OCI-LY1 (cell line): ENCODE measurements at regions not wholly inside any gene's neighbourhood (a gene's known extent, or its start where the extent isn't known, plus 50 kb on each side); places are given as distances from the start of the nearest gene placed in this dataset.
"Not testable (repeated sequence)": the region's sequence is repeated elsewhere in the genome, so short reads cannot be mapped to it uniquely, and the experiment has no call there.

Source experiments
- H2AFZ ChIP-seq: fragments of 200-600 bp; sonication (generic), shearing (Covaris generic); 2 replicates; pipeline ENCODE4 v1.6.0; 2014; ENCODE audit warnings: antibody characterized with exemption, mild to moderate bottlenecking, low read length
- H3F3A ChIP-seq: fragments of 200-600 bp; sonication (generic), shearing (Covaris generic); 2 replicates; pipeline ENCODE4 v1.6.0; 2014; ENCODE audit warnings: mild to moderate bottlenecking, antibody characterized with exemption, low read length, moderate library complexity; ENCODE audit not compliant: insufficient read depth
- H3K27ac ChIP-seq: fragments of 200-600 bp; sonication (generic); 2 replicates; pipeline ENCODE4 v1.5.1; 2014; ENCODE audit warnings: low read length, mixed run types, mild to moderate bottlenecking, low read depth; ENCODE audit not compliant: poor library complexity, severe bottlenecking
- H3K27me3 ChIP-seq: fragments of 200-600 bp; sonication (generic); 2 replicates; pipeline ENCODE4 v1.6.0; 2014; ENCODE audit warnings: antibody characterized with exemption, mild to moderate bottlenecking, low read length, moderate library complexity; ENCODE audit not compliant: insufficient read depth
- H3K36me3 ChIP-seq: fragments of 200-600 bp; sonication (generic); 2 replicates; pipeline ENCODE4 v1.6.1; 2014; ENCODE audit warnings: mild to moderate bottlenecking, antibody characterized with exemption, low read length, moderate library complexity, mixed read lengths; ENCODE audit not compliant: insufficient read depth
- H3K4me1 ChIP-seq: fragments of 200-600 bp; sonication (generic); 2 replicates; pipeline ENCODE4 v1.5.1; 2014; ENCODE audit warnings: mild to moderate bottlenecking, low read length, moderate library complexity; ENCODE audit not compliant: insufficient read depth, severe bottlenecking
- H3K4me2 ChIP-seq: fragments of 200-600 bp; sonication (generic), shearing (Covaris generic); 2 replicates; pipeline ENCODE4 v1.6.1; 2014; ENCODE audit warnings: low read length
- H3K4me3 ChIP-seq: fragments of 200-600 bp; sonication (generic); 2 replicates; pipeline ENCODE4 v1.5.1; 2014; ENCODE audit warnings: low read length, low read depth, mild to moderate bottlenecking, mixed read lengths; ENCODE audit not compliant: poor library complexity, severe bottlenecking
- H3K79me2 ChIP-seq: fragments of 200-600 bp; shearing (Covaris generic); 2 replicates; pipeline ENCODE4 v1.6.1; 2016; ENCODE audit warnings: mixed run types, low read length, mixed read lengths; ENCODE audit not compliant: insufficient read depth
- H3K9ac ChIP-seq: fragments of 200-600 bp; sonication (generic), shearing (Covaris generic); 2 replicates; pipeline ENCODE4 v1.6.1; 2014; ENCODE audit warnings: mild to moderate bottlenecking, low read length, mixed read lengths
- H3K9me2 ChIP-seq: fragments of 200-600 bp; sonication (generic), shearing (Covaris generic); 2 replicates; pipeline ENCODE4 v1.6.1; 2014; ENCODE audit warnings: low read depth, mild to moderate bottlenecking, low read length, mixed read lengths
- H3K9me3 ChIP-seq: fragments of 200-600 bp; shearing (Covaris generic); 2 replicates; pipeline ENCODE4 v1.6.1; 2014; ENCODE audit warnings: low read length, mixed read lengths
- H4K20me1 ChIP-seq: fragments of 200-600 bp; sonication (generic), shearing (Covaris generic); 2 replicates; pipeline ENCODE4 v1.6.0; 2016; ENCODE audit warnings: mild to moderate bottlenecking, low read length; ENCODE audit not compliant: insufficient read depth
- EZH2 ChIP-seq: fragments of 200-600 bp; sonication (generic), shearing (Covaris generic); IDR thresholded peaks from 2 replicates; pipeline ENCODE4 v1.8.0; 2017; ENCODE audit warnings: borderline replicate concordance, mixed run types, mild to moderate bottlenecking, antibody characterized with exemption, low read length, moderate library complexity, mixed read lengths
- TF ChIP-seq, protein P1 (sequence below): fragments of 200-600 bp; sonication (generic), shearing (Covaris generic); IDR thresholded peaks from 2 replicates; pipeline ENCODE4 v1.5.1; 2017; ENCODE audit warnings: mild to moderate bottlenecking, antibody characterized with exemption, low read length, moderate library complexity, mixed read lengths

GRCh38 chr22:48498526-48499331 is 1328.9 kb downstream of the BRD1 start:
- Histone ChIP-seq H3F3A (no peaks in the 10 kb centered on the region), H3K9ac (no peak overlapping the region), H3K27me3 (peaks cover 9% of the 10 kb centered on the region; the same call in 1 of the 2 replicates), H3K4me1 (no peaks in the 10 kb centered on the region), H3K79me2 (no peaks in the 10 kb centered on the region), H3K4me3 (no peak overlapping the region), H4K20me1 (no peaks in the 10 kb centered on the region), H2AFZ (no peak overlapping the region), H3K9me3 (no peaks in the 10 kb centered on the region), H3K27ac (no peak overlapping the region), H3K4me2 (no peak overlapping the region), H3K9me2 (no peaks in the 10 kb centered on the region), H3K36me3 (no peaks in the 10 kb centered on the region)
- TF ChIP-seq, protein P1, sequence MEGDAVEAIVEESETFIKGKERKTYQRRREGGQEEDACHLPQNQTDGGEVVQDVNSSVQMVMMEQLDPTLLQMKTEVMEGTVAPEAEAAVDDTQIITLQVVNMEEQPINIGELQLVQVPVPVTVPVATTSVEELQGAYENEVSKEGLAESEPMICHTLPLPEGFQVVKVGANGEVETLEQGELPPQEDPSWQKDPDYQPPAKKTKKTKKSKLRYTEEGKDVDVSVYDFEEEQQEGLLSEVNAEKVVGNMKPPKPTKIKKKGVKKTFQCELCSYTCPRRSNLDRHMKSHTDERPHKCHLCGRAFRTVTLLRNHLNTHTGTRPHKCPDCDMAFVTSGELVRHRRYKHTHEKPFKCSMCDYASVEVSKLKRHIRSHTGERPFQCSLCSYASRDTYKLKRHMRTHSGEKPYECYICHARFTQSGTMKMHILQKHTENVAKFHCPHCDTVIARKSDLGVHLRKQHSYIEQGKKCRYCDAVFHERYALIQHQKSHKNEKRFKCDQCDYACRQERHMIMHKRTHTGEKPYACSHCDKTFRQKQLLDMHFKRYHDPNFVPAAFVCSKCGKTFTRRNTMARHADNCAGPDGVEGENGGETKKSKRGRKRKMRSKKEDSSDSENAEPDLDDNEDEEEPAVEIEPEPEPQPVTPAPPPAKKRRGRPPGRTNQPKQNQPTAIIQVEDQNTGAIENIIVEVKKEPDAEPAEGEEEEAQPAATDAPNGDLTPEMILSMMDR: no peak
- no peak for TF ChIP-seq EZH2

DNA sequence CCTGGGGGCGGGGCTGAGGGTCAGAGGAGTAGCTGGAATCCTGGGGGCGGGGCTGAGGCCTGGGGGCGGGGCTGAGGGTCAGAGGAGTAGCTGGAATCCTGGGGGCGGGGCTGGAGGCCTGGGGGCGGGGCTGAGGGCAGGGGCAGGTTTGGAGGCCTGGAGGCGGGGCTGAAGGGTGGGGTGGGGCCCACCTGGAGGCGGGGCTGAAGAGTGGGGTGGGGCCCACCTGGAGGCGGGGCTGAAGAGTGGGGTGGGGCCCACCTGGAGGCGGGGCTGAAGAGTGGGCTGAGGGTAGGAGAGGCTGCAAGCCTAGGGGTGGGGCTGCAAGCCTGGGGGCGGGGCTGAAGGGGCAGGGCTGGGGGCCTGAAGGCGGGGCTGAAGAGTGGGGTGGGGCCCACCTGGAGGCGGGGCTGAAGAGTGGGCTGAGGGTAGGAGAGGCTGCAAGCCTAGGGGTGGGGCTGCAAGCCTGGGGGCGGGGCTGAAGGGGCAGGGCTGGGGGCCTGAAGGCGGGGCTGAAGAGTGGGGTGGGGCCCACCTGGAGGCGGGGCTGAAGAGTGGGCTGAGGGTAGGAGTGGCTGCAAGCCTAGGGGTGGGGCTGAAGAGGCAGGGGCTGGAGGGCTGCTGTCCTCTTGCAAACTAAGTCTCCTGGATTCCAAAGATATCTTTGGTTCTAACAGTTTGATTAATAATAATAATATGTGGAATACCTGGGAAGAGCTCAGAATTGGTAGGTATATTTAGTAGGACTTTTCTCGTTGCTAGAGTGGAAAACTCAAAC is 1329.7 kb downstream of the BRD1 start:
- not testable (repeated sequence) for H3F3A ChIP-seq, H3K9ac ChIP-seq, H2AFZ ChIP-seq, H3K79me2 ChIP-seq, H3K9me3 ChIP-seq, H3K4me1 ChIP-seq, H3K4me3 ChIP-seq, H3K9me2 ChIP-seq, H4K20me1 ChIP-seq, H3K36me3 ChIP-seq, H3K27me3 ChIP-seq, H3K4me2 ChIP-seq, H3K27ac ChIP-seq

- Histone ChIP-seq H2AFZ (no peak overlapping the region), H3K36me3 (no peaks in the 10 kb centered on the region), H4K20me1 (no peaks in the 10 kb centered on the region), H3K9me3 (no peaks in the 10 kb centered on the region), H3K27me3 (peaks cover 9% of the 10 kb centered on the region; the same call in 1 of the 2 replicates), H3K4me3 (no peak overlapping the region), H3K27ac (no peak overlapping the region), H3K4me2 (no peak overlapping the region), H3K79me2 (no peaks in the 10 kb centered on the region), H3K4me1 (peaks cover 2% of the 10 kb centered on the region), H3K9me2 (no peaks in the 10 kb centered on the region), H3F3A (no peaks in the 10 kb centered on the region), H3K9ac (no peak overlapping the region)
- TF ChIP-seq EZH2: no peak
- TF ChIP-seq, protein P1: no peak
Measured at GRCh38 chr22:48496987-48497650, 1330.6 kb downstream of the BRD1 start.
